ENCODE measurements at regions not wholly inside any gene's neighbourhood (a gene's known extent, or its start where the extent isn't known, plus 50 kb on each side); places are given as distances from the start of the nearest gene placed in this dataset.
A peak's percentile ranks its signal among the peaks of the same experiment; 100 is the strongest.

- Mint-ChIP-seq H3K36me3 (ENCODE audit: low read depth) (peaks cover 2% of the 10 kb centered on the region), H3K9me3 (peaks cover 3% of the 10 kb centered on the region), H3K4me3 (no peak overlapping the region), H3K27me3 (ENCODE audit: low read depth) (no peaks in the 10 kb centered on the region), H3K4me1 (peaks cover 37% of the 10 kb centered on the region), H3K27ac (ENCODE audit: unreplicated experiment) (no peak overlapping the region)
- no peak for TF ChIP-seq CTCF (conservative IDR thresholded peaks at IDR 0.05)
- DNase-seq (ENCODE audit: low read depth, low spot score) = no peak
Observed at GRCh38 chr11:115707180-115707905, 203.1 kb upstream of the CADM1 start.

- DNase-seq (ENCODE audit: low read depth, low spot score) = no peak
- peak overlapping the region; percentile 17 for H3K27ac Mint-ChIP-seq (ENCODE audit: unreplicated experiment)
- peaks cover 2% of the 10 kb centered on the region for H3K36me3 Mint-ChIP-seq (ENCODE audit: low read depth)
- H3K27me3 Mint-ChIP-seq (ENCODE audit: low read depth) = no peaks in the 10 kb centered on the region
- no peak for TF ChIP-seq CTCF (conservative IDR thresholded peaks at IDR 0.05)
- no peak overlapping the region for H3K4me3 Mint-ChIP-seq
- peaks cover 3% of the 10 kb centered on the region for H3K9me3 Mint-ChIP-seq
- peaks cover 30% of the 10 kb centered on the region for H3K4me1 Mint-ChIP-seq
Observed at GRCh38 chr11:115706626-115707135, 202.5 kb upstream of the CADM1 start.

GRCh38 chr11:115705200-115705599, 201.0 kb upstream of the CADM1 start:
- Mint-ChIP-seq H3K9me3 (peaks cover 3% of the 10 kb centered on the region), H3K4me3 (no peak overlapping the region), H3K27me3 (ENCODE audit: low read depth) (no peaks in the 10 kb centered on the region), H3K4me1 (peaks cover 22% of the 10 kb centered on the region), H3K27ac (ENCODE audit: unreplicated experiment) (no peak overlapping the region), H3K36me3 (ENCODE audit: low read depth) (peaks cover 2% of the 10 kb centered on the region)
- TF ChIP-seq CTCF (conservative IDR thresholded peaks at IDR 0.05) = no peak
- DNase-seq (ENCODE audit: low read depth, low spot score) = no peak

- H3K4me3 Mint-ChIP-seq = no peak overlapping the region
- peaks cover 38% of the 10 kb centered on the region for H3K4me1 Mint-ChIP-seq
- no peak for TF ChIP-seq CTCF (conservative IDR thresholded peaks at IDR 0.05)
- H3K36me3 Mint-ChIP-seq (ENCODE audit: low read depth) = peaks cover 2% of the 10 kb centered on the region
- DNase-seq (ENCODE audit: low read depth, low spot score) = no peak
- H3K27ac Mint-ChIP-seq (ENCODE audit: unreplicated experiment) = peak overlapping the region; percentile 79
- peaks cover 3% of the 10 kb centered on the region for H3K9me3 Mint-ChIP-seq
- H3K27me3 Mint-ChIP-seq (ENCODE audit: low read depth) = no peaks in the 10 kb centered on the region
Observed at GRCh38 chr11:115700981-115701875, 197.0 kb upstream of the CADM1 start.

GRCh38 chr11:115700496-115700895, 196.3 kb upstream of the CADM1 start:
- no peak for DNase-seq (ENCODE audit: low read depth, low spot score)
- H3K36me3 Mint-ChIP-seq (ENCODE audit: low read depth) = peaks cover 2% of the 10 kb centered on the region
- H3K4me1 Mint-ChIP-seq = peaks cover 43% of the 10 kb centered on the region
- peaks cover 3% of the 10 kb centered on the region for H3K9me3 Mint-ChIP-seq
- peak overlapping the region; percentile 44 for H3K27ac Mint-ChIP-seq (ENCODE audit: unreplicated experiment)
- no peak overlapping the region for H3K4me3 Mint-ChIP-seq
- H3K27me3 Mint-ChIP-seq (ENCODE audit: low read depth) = no peaks in the 10 kb centered on the region
- TF ChIP-seq CTCF (conservative IDR thresholded peaks at IDR 0.05) = no peak
